Loucy (cell line): ENCODE measurements at regions not wholly inside any gene's neighbourhood (a gene's known extent, or its start where the extent isn't known, plus 50 kb on each side); places are given as distances from the start of the nearest gene placed in this dataset.

Experiments used
- EZH2phosphoT487 ChIP-seq: fragments of 200-600 bp; IDR thresholded peaks from 2 replicates; pipeline ENCODE4 v1.6.1; 2018; ENCODE audit warnings: antibody characterized with exemption, mild to moderate bottlenecking, moderate library complexity, borderline replicate concordance
- TF ChIP-seq, protein P1 (sequence below): fragments of 200-600 bp; sonication (generic); conservative IDR thresholded peaks from 2 replicates; pipeline ENCODE4 v1.5.1; 2014; ENCODE audit warnings: mild to moderate bottlenecking, antibody characterized with exemption, low read length

- TF ChIP-seq, protein P1, sequence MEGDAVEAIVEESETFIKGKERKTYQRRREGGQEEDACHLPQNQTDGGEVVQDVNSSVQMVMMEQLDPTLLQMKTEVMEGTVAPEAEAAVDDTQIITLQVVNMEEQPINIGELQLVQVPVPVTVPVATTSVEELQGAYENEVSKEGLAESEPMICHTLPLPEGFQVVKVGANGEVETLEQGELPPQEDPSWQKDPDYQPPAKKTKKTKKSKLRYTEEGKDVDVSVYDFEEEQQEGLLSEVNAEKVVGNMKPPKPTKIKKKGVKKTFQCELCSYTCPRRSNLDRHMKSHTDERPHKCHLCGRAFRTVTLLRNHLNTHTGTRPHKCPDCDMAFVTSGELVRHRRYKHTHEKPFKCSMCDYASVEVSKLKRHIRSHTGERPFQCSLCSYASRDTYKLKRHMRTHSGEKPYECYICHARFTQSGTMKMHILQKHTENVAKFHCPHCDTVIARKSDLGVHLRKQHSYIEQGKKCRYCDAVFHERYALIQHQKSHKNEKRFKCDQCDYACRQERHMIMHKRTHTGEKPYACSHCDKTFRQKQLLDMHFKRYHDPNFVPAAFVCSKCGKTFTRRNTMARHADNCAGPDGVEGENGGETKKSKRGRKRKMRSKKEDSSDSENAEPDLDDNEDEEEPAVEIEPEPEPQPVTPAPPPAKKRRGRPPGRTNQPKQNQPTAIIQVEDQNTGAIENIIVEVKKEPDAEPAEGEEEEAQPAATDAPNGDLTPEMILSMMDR = no peak
- no peak for TF ChIP-seq EZH2phosphoT487
These were observed 756.7 kb downstream of the PCDH19 start for GRCh38 chrX:99653352-99653751.
